CD14-positive monocyte (primary cell): ENCODE measurements at regions not wholly inside any gene's neighbourhood (a gene's known extent, or its start where the extent isn't known, plus 50 kb on each side); places are given as distances from the start of the nearest gene placed in this dataset.

Source experiments
- DNase-seq, 3 donors: peaks; one replicate each; pipeline ENCODE4 v3.0.0-alpha.2; 2011 to 2022
- H2AFZ ChIP-seq: 2 replicates; pipeline ENCODE4 v1.6.0; 2012; ENCODE audit warnings: mild to moderate bottlenecking, low read depth, low read length, inconsistent platforms; ENCODE audit not compliant: insufficient read depth, poor library complexity, severe bottlenecking
- H3K27ac ChIP-seq, 2 donors: 1 replicate in 1 of 2; 2 replicates in 1 of 2; pipeline ENCODE4 v1.5.1; 2012 to 2013; ENCODE audit warnings: low read length in 2 of 2, control low read depth in 1 of 2, inconsistent platforms in 1 of 2, low read depth in 1 of 2, mild to moderate bottlenecking in 1 of 2
- H3K27me3 ChIP-seq, 2 donors: one replicate each; pipeline versions ENCODE4 v1.6.0 to v1.6.1; 2011 to 2013; ENCODE audit warnings: low read length in 2 of 2; ENCODE audit not compliant: control insufficient read depth in 2 of 2, insufficient read depth in 2 of 2
- H3K36me3 ChIP-seq, 2 donors: replicated peaks in 1 of 2; 1 replicate in 1 of 2; 2 replicates in 1 of 2; pipeline versions ENCODE4 v1.5.1 to v1.6.1; 2012 to 2013; ENCODE audit warnings: low read length in 2 of 2, control low read depth in 1 of 2, inconsistent platforms in 1 of 2, mild to moderate bottlenecking in 1 of 2; ENCODE audit not compliant: insufficient read depth in 2 of 2, control insufficient read depth in 1 of 2
- H3K4me1 ChIP-seq, 2 donors: 1 replicate in 1 of 2; 2 replicates in 1 of 2; pipeline versions ENCODE4 v1.5.1 to v1.6.1; 2012 to 2013; ENCODE audit warnings: low read length in 2 of 2, control low read depth in 1 of 2, inconsistent platforms in 1 of 2, mild to moderate bottlenecking in 1 of 2, moderate library complexity in 1 of 2; ENCODE audit not compliant: insufficient read depth in 2 of 2, control insufficient read depth in 1 of 2
- H3K4me2 ChIP-seq: replicated peaks from 2 replicates; pipeline ENCODE3; 2012; ENCODE audit warnings: low read length, moderate library complexity, mild to moderate bottlenecking; ENCODE audit not compliant: poor library complexity, severe bottlenecking; ENCODE audit errors: extremely low read depth
- H3K4me3 ChIP-seq, 3 experiments: fragments of 200-600 bp in 1 of 3; sonication (generic) in 1 of 3; replicated peaks in 1 of 3; 1 replicate in 2 of 3; 2 replicates in 1 of 3; pipeline ENCODE4 v1.5.1; 2011 to 2013; ENCODE audit warnings: low read length in 3 of 3, mild to moderate bottlenecking in 3 of 3, control low read depth in 2 of 3, low read depth in 2 of 3, inconsistent platforms in 1 of 3, moderate library complexity in 1 of 3
- H3K79me2 ChIP-seq: 2 replicates; pipeline ENCODE4 v1.6.0; 2012; ENCODE audit warnings: mild to moderate bottlenecking, control low read depth, inconsistent platforms, low read length, moderate library complexity; ENCODE audit not compliant: insufficient read depth
- H3K9ac ChIP-seq: 2 replicates; pipeline ENCODE4 v1.6.0; 2017; ENCODE audit warnings: low read length, mild to moderate bottlenecking; ENCODE audit not compliant: insufficient read depth, poor library complexity, severe bottlenecking
- H3K9me3 ChIP-seq, 2 donors: replicated peaks in 1 of 2; 1 replicate in 1 of 2; 2 replicates in 1 of 2; pipeline versions ENCODE4 v1.5.1 to v1.6.1; 2012 to 2013; ENCODE audit warnings: low read length in 2 of 2, control low read depth in 1 of 2; ENCODE audit not compliant: control insufficient read depth in 1 of 2, insufficient read depth in 1 of 2
- H4K20me1 ChIP-seq: 2 replicates; pipeline ENCODE4 v1.6.0; 2012; ENCODE audit warnings: mild to moderate bottlenecking, low read length, control low read depth, moderate library complexity; ENCODE audit not compliant: insufficient read depth
- H3K27ac Mint-ChIP-seq, 7 donors: one replicate each; pipeline ENCODE4 v1.8.0; 2020; ENCODE audit warnings: mild to moderate bottlenecking in 7 of 7, mixed read lengths in 7 of 7, moderate library complexity in 6 of 7, inconsistent platforms in 2 of 7
- H3K27me3 Mint-ChIP-seq, 3 donors: one replicate each; pipeline ENCODE4 v1.8.0; 2021 to 2022; ENCODE audit warnings: low read depth in 3 of 3, mild to moderate bottlenecking in 3 of 3, mixed read lengths in 3 of 3, moderate library complexity in 3 of 3, inconsistent platforms in 1 of 3
- H3K36me3 Mint-ChIP-seq, 2 donors: one replicate each; pipeline ENCODE4 v1.8.0; 2020; ENCODE audit warnings: mixed read lengths in 2 of 2, inconsistent platforms in 1 of 2, mild to moderate bottlenecking in 1 of 2
- H3K4me1 Mint-ChIP-seq: one replicate; pipeline ENCODE4 v1.8.0; 2020; ENCODE audit warnings: mild to moderate bottlenecking, mixed read lengths
- H3K4me3 Mint-ChIP-seq, 2 donors: one replicate each; pipeline ENCODE4 v1.8.0; 2020; ENCODE audit warnings: mild to moderate bottlenecking in 2 of 2, mixed read lengths in 2 of 2, moderate library complexity in 1 of 2
- H3K9me3 Mint-ChIP-seq, 7 donors: one replicate each; pipeline ENCODE4 v1.8.0; 2020 to 2022; ENCODE audit warnings: mixed read lengths in 7 of 7, mild to moderate bottlenecking in 6 of 7, moderate library complexity in 6 of 7, inconsistent platforms in 2 of 7
- WGBS: methylation state at CpG from one replicate; pipeline ENCODE4 v1.1.5; 2013; ENCODE audit warnings: missing lambda C conversion rate; ENCODE audit not compliant: insufficient coverage; 5-methylcytosine and 5-hydroxymethylcytosine counted together
- intact Hi-C, 2 donors: fragments of 100-400 bp; cut with micrococcal nuclease; formaldehyde crosslinking; loops; one replicate each; pipeline versions ENCODE4 v1.15.0 to v1.15.1; 2023
- TF ChIP-seq, protein P1 (sequence below): fragments of 200-600 bp; IDR thresholded peaks from one replicate; pipeline ENCODE4 v1.8.0; 2022; ENCODE audit warnings: antibody characterized with exemption, mild to moderate bottlenecking

DNA sequence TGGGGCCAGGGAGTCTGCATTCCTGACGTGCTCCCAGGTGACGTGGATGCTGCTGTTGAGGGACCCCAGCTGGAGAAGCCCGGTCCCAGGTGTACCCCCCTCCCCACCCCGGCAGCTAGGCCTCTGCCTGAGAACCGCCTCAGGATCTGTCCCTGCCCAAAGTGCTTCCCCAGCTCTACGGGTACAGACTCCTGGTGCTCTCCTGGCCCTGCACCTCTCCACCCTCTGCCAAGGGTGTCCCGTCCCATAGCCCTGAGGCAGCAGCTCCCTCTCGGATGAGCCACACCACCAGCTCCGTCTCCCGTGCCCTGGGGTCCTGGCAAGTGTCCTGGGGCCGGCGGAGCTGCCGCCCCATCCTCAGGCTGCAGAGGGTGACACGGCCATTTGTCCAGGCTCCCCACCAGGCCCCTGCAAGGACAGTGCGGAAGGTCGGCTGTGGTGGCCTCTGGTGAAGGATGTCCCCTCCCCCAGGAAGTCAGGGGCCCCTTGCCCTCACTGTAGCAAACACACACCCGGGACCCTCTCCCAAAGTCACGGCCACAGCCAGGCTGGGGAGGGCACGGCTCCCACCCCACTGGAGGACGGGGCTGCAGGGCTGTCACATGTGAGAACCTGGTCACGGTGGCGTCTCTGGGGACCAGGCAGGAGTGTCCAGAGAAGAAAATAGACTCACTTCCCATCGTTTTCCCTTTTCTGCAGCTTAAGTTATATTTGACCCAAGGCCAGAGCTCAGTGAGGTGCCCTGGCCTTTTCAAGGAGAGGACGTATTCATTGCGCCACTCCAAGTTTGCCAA, 74.4 kb upstream of the FBRSL1 start:
- Histone ChIP-seq H3K36me3 (no peaks in the 10 kb centered on the region), H3K9me3 (no peaks in the 10 kb centered on the region), H3K9ac (peak overlapping the region; percentile 27), H2AFZ (peak overlapping the region; percentile 73), H3K27me3 (peaks cover 0 to 12% of the 10 kb centered on the region in 2 donors), H3K4me2 (peak overlapping the region; percentile 50), H3K4me1 (peaks cover 6 to 10% of the 10 kb centered on the region in 2 donors), H4K20me1 (no peaks in the 10 kb centered on the region), H3K27ac (no peak overlapping the region), H3K79me2 (no peaks in the 10 kb centered on the region), H3K4me3 (no peak overlapping the region)
- no peaks in the 10 kb centered on the region for H3K36me3 Mint-ChIP-seq
- H3K27me3 Mint-ChIP-seq, result peaks cover 11 to 29% (median 13%) of the 10 kb centered on the region in 3 donors
- no peak overlapping the region for H3K27ac Mint-ChIP-seq
- TF ChIP-seq, protein P1, sequence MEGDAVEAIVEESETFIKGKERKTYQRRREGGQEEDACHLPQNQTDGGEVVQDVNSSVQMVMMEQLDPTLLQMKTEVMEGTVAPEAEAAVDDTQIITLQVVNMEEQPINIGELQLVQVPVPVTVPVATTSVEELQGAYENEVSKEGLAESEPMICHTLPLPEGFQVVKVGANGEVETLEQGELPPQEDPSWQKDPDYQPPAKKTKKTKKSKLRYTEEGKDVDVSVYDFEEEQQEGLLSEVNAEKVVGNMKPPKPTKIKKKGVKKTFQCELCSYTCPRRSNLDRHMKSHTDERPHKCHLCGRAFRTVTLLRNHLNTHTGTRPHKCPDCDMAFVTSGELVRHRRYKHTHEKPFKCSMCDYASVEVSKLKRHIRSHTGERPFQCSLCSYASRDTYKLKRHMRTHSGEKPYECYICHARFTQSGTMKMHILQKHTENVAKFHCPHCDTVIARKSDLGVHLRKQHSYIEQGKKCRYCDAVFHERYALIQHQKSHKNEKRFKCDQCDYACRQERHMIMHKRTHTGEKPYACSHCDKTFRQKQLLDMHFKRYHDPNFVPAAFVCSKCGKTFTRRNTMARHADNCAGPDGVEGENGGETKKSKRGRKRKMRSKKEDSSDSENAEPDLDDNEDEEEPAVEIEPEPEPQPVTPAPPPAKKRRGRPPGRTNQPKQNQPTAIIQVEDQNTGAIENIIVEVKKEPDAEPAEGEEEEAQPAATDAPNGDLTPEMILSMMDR, result no peak
- H3K9me3 Mint-ChIP-seq, result peaks cover 0 to 3% (median under 1%) of the 10 kb centered on the region in 7 donors
- DNase-seq, result no peak
- H3K4me1 Mint-ChIP-seq, result no peaks in the 10 kb centered on the region
- intact Hi-C loops, result loop anchor here (1.0 to 5.0 kb wide), 3 partner anchors 108 to 202 kb away; partner anchors contain the start of genes LRCOL1 (in 1 of the 2) and P2RX2 (in 1 of the 2)
- WGBS, result 81% methylated on average over 21 of the region's 25 CpGs
- peak overlapping the region in 1 of 2 donors; percentile 63 for H3K4me3 Mint-ChIP-seq

DNA sequence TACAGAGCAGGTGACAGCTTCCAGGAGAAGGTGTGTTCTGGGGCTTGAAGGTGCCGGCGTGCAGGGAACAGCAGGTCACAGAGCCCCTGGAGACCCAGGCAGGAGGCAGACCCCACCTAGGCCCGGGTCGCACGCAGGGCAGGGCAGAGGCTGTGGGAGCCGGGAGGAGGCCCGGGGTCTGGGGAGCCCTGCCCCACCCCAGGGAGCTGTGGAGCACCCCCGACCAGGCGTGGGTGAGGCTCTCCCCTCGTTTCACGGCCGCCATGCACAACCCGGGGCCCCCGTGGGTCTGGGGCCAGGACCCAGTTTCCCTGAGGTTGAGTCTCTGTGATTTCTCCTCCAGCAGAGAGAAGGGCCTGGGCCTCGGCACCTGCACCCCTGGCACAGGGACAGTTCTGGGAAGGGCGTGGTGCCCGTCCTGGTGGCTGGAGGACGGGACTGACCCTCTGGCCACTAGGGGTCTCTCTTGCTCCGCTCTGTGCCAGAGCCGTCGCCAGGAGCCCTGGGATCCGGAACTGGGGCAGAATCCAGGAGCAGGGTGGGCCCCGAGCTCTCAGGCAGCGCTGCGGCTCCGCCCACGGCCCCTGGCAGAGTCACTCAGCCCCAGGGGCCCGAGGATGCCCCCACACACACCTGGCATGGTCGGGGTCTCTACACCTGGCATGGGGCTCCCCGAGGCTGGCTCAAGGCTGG, 75.2 kb upstream of the FBRSL1 start:
- Mint-ChIP-seq H3K27ac (no peak overlapping the region), H3K4me3 (no peak overlapping the region), H3K4me1 (no peaks in the 10 kb centered on the region), H3K27me3 (peaks cover 7 to 27% (median 10%) of the 10 kb centered on the region in 3 donors), H3K36me3 (no peaks in the 10 kb centered on the region), H3K9me3 (peaks cover 0 to 2% (median 0%) of the 10 kb centered on the region in 7 donors)
- H4K20me1 ChIP-seq, result no peaks in the 10 kb centered on the region
- H3K4me3 ChIP-seq, result no peak overlapping the region
- WGBS, result 17% methylated on average over 18 of the region's 30 CpGs
- peak overlapping the region; percentile 73 for H2AFZ ChIP-seq
- peak overlapping the region; percentile 27 for H3K9ac ChIP-seq
- DNase-seq, result peak; percentile 70 to 78 (median 77)
- TF ChIP-seq, protein P1, result peak; percentile 96
- H3K36me3 ChIP-seq, result no peaks in the 10 kb centered on the region
- peak overlapping the region; percentile 50 for H3K4me2 ChIP-seq
- intact Hi-C loops, result loop anchor here (1.0 to 5.0 kb wide), 3 partner anchors 109 to 203 kb away; partner anchors contain the start of genes LRCOL1 (in 1 of the 2) and P2RX2 (in 1 of the 2)
- H3K79me2 ChIP-seq, result no peaks in the 10 kb centered on the region
- H3K27ac ChIP-seq, result no peak overlapping the region
- peaks cover 6 to 10% of the 10 kb centered on the region in 2 donors for H3K4me1 ChIP-seq
- H3K27me3 ChIP-seq, result peaks cover 0 to 10% of the 10 kb centered on the region in 2 donors
- H3K9me3 ChIP-seq, result no peaks in the 10 kb centered on the region
